ENCODE measurements at regions not wholly inside any gene's neighbourhood (a gene's known extent, or its start where the extent isn't known, plus 50 kb on each side); places are given as distances from the start of the nearest gene placed in this dataset.

DNA sequence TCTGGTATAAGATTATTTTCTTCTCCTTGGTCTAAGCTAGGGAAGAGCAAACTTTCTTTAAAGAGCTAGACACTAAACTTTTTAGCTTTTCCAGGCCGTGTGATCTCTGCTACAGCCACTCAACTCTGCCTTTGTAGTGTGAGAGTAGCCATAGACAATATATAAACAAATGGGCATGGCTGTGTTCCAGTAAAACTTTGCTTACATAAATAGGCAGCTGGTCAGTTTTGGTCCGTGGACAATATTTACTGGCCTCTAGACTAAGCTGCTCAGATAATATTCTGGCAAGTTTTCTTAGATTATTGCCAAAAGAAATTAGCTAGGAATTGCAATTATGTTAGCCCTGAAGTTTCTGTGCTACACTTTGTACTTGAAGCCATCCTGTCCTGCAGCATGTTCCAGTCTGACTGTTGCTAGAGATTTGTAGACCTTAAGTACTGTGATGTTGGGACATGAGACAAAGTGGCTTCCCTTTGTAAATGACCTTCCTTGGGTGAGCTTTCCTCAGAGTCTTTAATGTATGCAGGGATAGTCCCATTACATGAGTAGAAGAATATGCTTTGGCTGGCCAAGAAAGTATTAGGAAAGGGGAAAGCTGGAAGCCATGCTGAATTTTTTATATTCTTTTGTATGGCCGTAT, 126.9 kb downstream of the SOX11 start:
- TF ChIP-seq, protein P1, sequence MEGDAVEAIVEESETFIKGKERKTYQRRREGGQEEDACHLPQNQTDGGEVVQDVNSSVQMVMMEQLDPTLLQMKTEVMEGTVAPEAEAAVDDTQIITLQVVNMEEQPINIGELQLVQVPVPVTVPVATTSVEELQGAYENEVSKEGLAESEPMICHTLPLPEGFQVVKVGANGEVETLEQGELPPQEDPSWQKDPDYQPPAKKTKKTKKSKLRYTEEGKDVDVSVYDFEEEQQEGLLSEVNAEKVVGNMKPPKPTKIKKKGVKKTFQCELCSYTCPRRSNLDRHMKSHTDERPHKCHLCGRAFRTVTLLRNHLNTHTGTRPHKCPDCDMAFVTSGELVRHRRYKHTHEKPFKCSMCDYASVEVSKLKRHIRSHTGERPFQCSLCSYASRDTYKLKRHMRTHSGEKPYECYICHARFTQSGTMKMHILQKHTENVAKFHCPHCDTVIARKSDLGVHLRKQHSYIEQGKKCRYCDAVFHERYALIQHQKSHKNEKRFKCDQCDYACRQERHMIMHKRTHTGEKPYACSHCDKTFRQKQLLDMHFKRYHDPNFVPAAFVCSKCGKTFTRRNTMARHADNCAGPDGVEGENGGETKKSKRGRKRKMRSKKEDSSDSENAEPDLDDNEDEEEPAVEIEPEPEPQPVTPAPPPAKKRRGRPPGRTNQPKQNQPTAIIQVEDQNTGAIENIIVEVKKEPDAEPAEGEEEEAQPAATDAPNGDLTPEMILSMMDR (IDR thresholded peaks at IDR 0.05) = no peak
- no peak for TF ChIP-seq EP300 (IDR thresholded peaks at IDR 0.05)
- TF ChIP-seq POLR2AphosphoS5 (IDR thresholded peaks at IDR 0.05) = no peak
